Stimulated activated naive CD4-positive, alpha-beta T cell treated with Interleukin-2 at 50 U/mL for 16 hours (primary cell): ENCODE measurements at regions not wholly inside any gene's neighbourhood (a gene's known extent, or its start where the extent isn't known, plus 50 kb on each side); places are given as distances from the start of the nearest gene placed in this dataset.
"Not testable (repeated sequence)": the region's sequence is repeated elsewhere in the genome, so short reads cannot be mapped to it uniquely, and the experiment has no call there.

Experiments used
- DNase-seq: peaks from one replicate; lab custom pipeline; 2025; lab: John Stamatoyannopoulos, UW

GRCh38 chr3:139199421-139200010 is 144.3 kb upstream of the MRPS22 start:
- no peak for DNase-seq

GRCh38 chr3:139201446-139202225 is 142.2 kb upstream of the MRPS22 start:
- DNase-seq: no peak

- no peak for DNase-seq
Observed at GRCh38 chr3:139202226-139202958, 141.4 kb upstream of the MRPS22 start.

- no peak for DNase-seq
Observed at GRCh38 chr3:139202959-139203349, 140.9 kb upstream of the MRPS22 start.

- DNase-seq: no peak
Observed at GRCh38 chr3:139203752-139204151, 140.1 kb upstream of the MRPS22 start.

- DNase-seq: no peak
Observed at GRCh38 chr3:139204728-139205127, 139.1 kb upstream of the MRPS22 start.

- no peak for DNase-seq
Observed at GRCh38 chr3:139213936-139214335, 129.9 kb upstream of the MRPS22 start.

GRCh38 chr3:139216958-139217357 is 126.9 kb upstream of the MRPS22 start:
- DNase-seq: no peak

- DNase-seq: no peak
Observed at GRCh38 chr3:139217633-139218032, 126.2 kb upstream of the MRPS22 start.

GRCh38 chr3:139218046-139218445 is 125.8 kb upstream of the MRPS22 start:
- DNase-seq: no peak

- no peak for DNase-seq
Observed at GRCh38 chr3:139219463-139219862, 124.4 kb upstream of the MRPS22 start.

- no peak for DNase-seq
Observed at GRCh38 chr3:139222100-139222657, 121.6 kb upstream of the MRPS22 start.

- DNase-seq: no peak
Observed at GRCh38 chr3:139225548-139225947, 118.3 kb upstream of the MRPS22 start.

GRCh38 chr3:139226731-139227130 is 117.1 kb upstream of the MRPS22 start:
- no peak for DNase-seq

- no peak for DNase-seq
Observed at GRCh38 chr3:139227165-139227564, 116.7 kb upstream of the MRPS22 start.

GRCh38 chr3:139227827-139228226 is 116.0 kb upstream of the MRPS22 start:
- DNase-seq: no peak

- no peak for DNase-seq
Observed at GRCh38 chr3:139230391-139230790, 113.4 kb upstream of the MRPS22 start.

- DNase-seq: no peak
Observed at GRCh38 chr3:139231555-139232281, 112.1 kb upstream of the MRPS22 start.

GRCh38 chr3:139232341-139232740 is 111.5 kb upstream of the MRPS22 start:
- not testable (repeated sequence) for DNase-seq

- no peak for DNase-seq
Observed at GRCh38 chr3:139234491-139234890, 109.3 kb upstream of the MRPS22 start.

- DNase-seq: no peak
Observed at GRCh38 chr3:139235192-139235591, 108.6 kb upstream of the MRPS22 start.

- no peak for DNase-seq
Observed at GRCh38 chr3:139236336-139236735, 107.5 kb upstream of the MRPS22 start.
